IMR-90 (cell line): ENCODE measurements at regions not wholly inside any gene's neighbourhood (a gene's known extent, or its start where the extent isn't known, plus 50 kb on each side); places are given as distances from the start of the nearest gene placed in this dataset.

Source experiments
- ATAC-seq: fragments of 200-7000 bp; cut with Tn5 transposase; 2 replicates; pipeline ENCODE4 v1.9.1; 2020; ENCODE audit warnings: low read depth, mild to moderate bottlenecking, moderate library complexity
- BruUV-seq: library from RNA; stranded (reverse); fragments of 400-500 nt; replicated peaks from 2 replicates; lab custom pipeline; 2021; lab: Mats Ljungman, UMichigan
- CTCF ChIA-PET: fragments of 300-600 bp; formaldehyde crosslinking; extraction: SDS; loops from one replicate; lab custom pipeline; 2021; ENCODE audit warnings: antibody characterized with exemption; lab: Yijun Ruan, JAX
- POLR2A ChIA-PET: fragments of 300-600 bp; sonication (Branson Sonifier 250); formaldehyde crosslinking; loops from one replicate; lab custom pipeline; 2022; ENCODE audit warnings: antibody characterized with exemption; ENCODE audit not compliant: unreplicated experiment; lab: Charles Lee
- DNase-seq: peaks from one replicate; pipeline ENCODE4 v3.0.0; 2013
- H2AFZ ChIP-seq: replicated peaks from 2 replicates; pipeline ENCODE3; 2013; ENCODE audit warnings: low read length, mild to moderate bottlenecking; ENCODE audit not compliant: poor library complexity
- H2AK5ac ChIP-seq: 2 replicates; pipeline ENCODE4 v1.6.1; 2013; ENCODE audit warnings: low read depth, low read length, inconsistent platforms
- H2AK9ac ChIP-seq: replicated peaks from 2 replicates; pipeline ENCODE3; 2013; ENCODE audit warnings: mild to moderate bottlenecking, low read depth, low read length, moderate library complexity; ENCODE audit not compliant: poor library complexity
- H2BK120ac ChIP-seq: 2 replicates; pipeline ENCODE4 v1.6.1; 2013; ENCODE audit warnings: low read depth, low read length, inconsistent platforms
- H2BK15ac ChIP-seq: 3 replicates; pipeline ENCODE4 v1.6.1; 2013; ENCODE audit warnings: low read depth, low read length, inconsistent platforms
- H2BK20ac ChIP-seq: 2 replicates; pipeline ENCODE4 v1.6.1; 2013; ENCODE audit warnings: low read depth, mild to moderate bottlenecking, inconsistent platforms, low read length, moderate library complexity
- H2BK5ac ChIP-seq: 2 replicates; pipeline ENCODE4 v1.6.1; 2013; ENCODE audit warnings: mild to moderate bottlenecking, low read depth, low read length, inconsistent platforms; ENCODE audit not compliant: poor library complexity, severe bottlenecking
- H3K14ac ChIP-seq: replicated peaks from 2 replicates; pipeline ENCODE4 v1.6.1; 2013; ENCODE audit warnings: low read depth, low read length, inconsistent platforms
- H3K18ac ChIP-seq: 2 replicates; pipeline ENCODE4 v1.6.1; 2013; ENCODE audit warnings: low read depth, low read length, control low read depth
- H3K23ac ChIP-seq: 2 replicates; pipeline ENCODE4 v1.6.1; 2013; ENCODE audit warnings: low read depth, low read length, inconsistent platforms
- H3K27ac ChIP-seq: 2 replicates; pipeline ENCODE4 v1.5.1; 2013; ENCODE audit warnings: mild to moderate bottlenecking, control low read depth, low read length; ENCODE audit not compliant: insufficient read depth
- H3K27me3 ChIP-seq: 2 replicates; pipeline ENCODE4 v1.6.1; 2013; ENCODE audit warnings: low read length; ENCODE audit not compliant: control insufficient read depth, insufficient read depth
- H3K36me3 ChIP-seq: 2 replicates; pipeline ENCODE4 v1.6.1; 2013; ENCODE audit warnings: low read length, mixed read lengths; ENCODE audit not compliant: control insufficient read depth, insufficient read depth
- H3K4ac ChIP-seq: 2 replicates; pipeline ENCODE4 v1.6.1; 2013; ENCODE audit warnings: low read depth, low read length, inconsistent platforms
- H3K4me1 ChIP-seq: 2 replicates; pipeline ENCODE4 v1.6.1; 2013; ENCODE audit warnings: low read length, mixed read lengths; ENCODE audit not compliant: control insufficient read depth, insufficient read depth
- H3K4me2 ChIP-seq: 2 replicates; pipeline ENCODE4 v1.6.1; 2013; ENCODE audit warnings: low read depth, mild to moderate bottlenecking, control low read depth, low read length, moderate library complexity
- H3K4me3 ChIP-seq: 2 replicates; pipeline ENCODE4 v1.5.1; 2013; ENCODE audit warnings: low read depth, mild to moderate bottlenecking, control low read depth, low read length, moderate library complexity; ENCODE audit not compliant: insufficient read depth
- H3K56ac ChIP-seq: 2 replicates; pipeline ENCODE4 v1.6.1; 2013; ENCODE audit warnings: low read length, inconsistent platforms; ENCODE audit not compliant: insufficient read depth; ENCODE audit errors: extremely low read depth
- H3K79me1 ChIP-seq, 2 experiments: 2 replicates each; pipeline ENCODE4 v1.6.1; 2013; ENCODE audit warnings: low read length in 2 of 2, inconsistent platforms in 1 of 2, low read depth in 1 of 2
- H3K9ac ChIP-seq: 2 replicates; pipeline ENCODE4 v1.6.1; 2013; ENCODE audit warnings: low read depth, low read length, control low read depth
- H3K9me1 ChIP-seq: 2 replicates; pipeline ENCODE4 v1.6.1; 2013; ENCODE audit warnings: low read length, inconsistent platforms; ENCODE audit not compliant: insufficient read depth
- H3K9me3 ChIP-seq: 2 replicates; pipeline ENCODE4 v1.6.1; 2013; ENCODE audit warnings: low read length; ENCODE audit not compliant: control insufficient read depth, insufficient read depth
- H4K20me1 ChIP-seq: 2 replicates; pipeline ENCODE4 v1.6.1; 2013; ENCODE audit warnings: low read length, inconsistent platforms; ENCODE audit not compliant: insufficient read depth
- H4K5ac ChIP-seq: 2 replicates; pipeline ENCODE4 v1.6.1; 2013; ENCODE audit warnings: mild to moderate bottlenecking, low read depth, low read length, control low read depth
- H4K8ac ChIP-seq, 2 experiments: 2 replicates each; pipeline ENCODE4 v1.6.1; 2013; ENCODE audit warnings: low read depth in 2 of 2, low read length in 2 of 2, control low read depth in 1 of 2, inconsistent platforms in 1 of 2
- H4K91ac ChIP-seq: 2 replicates; pipeline ENCODE4 v1.6.1; 2013; ENCODE audit warnings: low read depth, low read length, inconsistent platforms; ENCODE audit not compliant: insufficient read depth
- BHLHE40 ChIP-seq: fragments of 150-350 bp; IDR thresholded peaks from 2 replicates; pipeline ENCODE4 v1.6.1; 2016; ENCODE audit warnings: mild to moderate bottlenecking, low read depth, low read length
- CEBPB ChIP-seq: IDR thresholded peaks from 2 replicates; pipeline ENCODE4 v1.6.1; 2012; ENCODE audit warnings: low read depth, low read length, improper control_type of control experiment
- CHD1 ChIP-seq: IDR thresholded peaks from 2 replicates; pipeline ENCODE4 v1.6.1; 2012; ENCODE audit warnings: low read depth, low read length, improper control_type of control experiment
- MAFK ChIP-seq: IDR thresholded peaks from 2 replicates; pipeline ENCODE4 v1.6.1; 2012; ENCODE audit warnings: low read depth, low read length, improper control_type of control experiment
- MAZ ChIP-seq: IDR thresholded peaks from 2 replicates; pipeline ENCODE4 v1.6.1; 2012; ENCODE audit warnings: low read depth, mild to moderate bottlenecking, low read length, improper control_type of control experiment, moderate library complexity, borderline replicate concordance
- MXI1 ChIP-seq: IDR thresholded peaks from 2 replicates; pipeline ENCODE4 v1.6.1; 2012; ENCODE audit warnings: low read depth, mild to moderate bottlenecking, low read length, moderate library complexity, borderline replicate concordance
- NFE2L2 ChIP-seq: fragments of 150-350 bp; IDR thresholded peaks from 2 replicates; pipeline ENCODE4 v1.6.1; 2016; ENCODE audit warnings: low read depth, mild to moderate bottlenecking, low read length
- RAD21 ChIP-seq: IDR thresholded peaks from 2 replicates; pipeline ENCODE4 v1.6.1; 2012; ENCODE audit warnings: low read length, improper control_type of control experiment
- RFX5 ChIP-seq: IDR thresholded peaks from 2 replicates; pipeline ENCODE4 v1.8.0; 2012; ENCODE audit warnings: low read depth, mild to moderate bottlenecking, low read length, moderate library complexity
- SMC3 ChIP-seq: fragments of 150-350 bp; IDR thresholded peaks from 2 replicates; pipeline ENCODE4 v1.6.1; 2016; ENCODE audit warnings: low read depth, mild to moderate bottlenecking, antibody characterized with exemption, low read length, moderate library complexity
- WGBS, 2 experiments: methylation state at CpG; one replicate each; pipeline versions ENCODE4 v1.1.5 to v1.1.7; 2013; ENCODE audit warnings: missing lambda C conversion rate in 2 of 2; ENCODE audit not compliant: insufficient read length in 1 of 2; ENCODE audit errors: extremely low coverage in 2 of 2; 5-methylcytosine and 5-hydroxymethylcytosine counted together
- dilution Hi-C: fragments of 300-500 bp; cut with HindIII; formaldehyde crosslinking; loops from one replicate; pipeline ENCODE4 v1.14.3; 2018; ENCODE audit warnings: low sequenced_read_pairs; ENCODE audit not compliant: unreplicated experiment
- in situ Hi-C: fragments of 300-500 bp; cut with MboI; formaldehyde crosslinking; loops from 3 replicates; pipeline ENCODE4 v1.14.3; 2019; ENCODE audit warnings: low sequenced_read_pairs, inconsistent platforms, mixed read lengths
- intact Hi-C: fragments of 100-400 bp; cut with micrococcal nuclease; formaldehyde crosslinking; loops from 2 replicates; pipeline ENCODE4 v1.10.0; 2022
- TF ChIP-seq, protein P1 (sequence below): conservative IDR thresholded peaks from 2 replicates; pipeline ENCODE4 v1.5.1; 2012; ENCODE audit warnings: mild to moderate bottlenecking, low read depth, low read length, improper control_type of control experiment

DNA sequence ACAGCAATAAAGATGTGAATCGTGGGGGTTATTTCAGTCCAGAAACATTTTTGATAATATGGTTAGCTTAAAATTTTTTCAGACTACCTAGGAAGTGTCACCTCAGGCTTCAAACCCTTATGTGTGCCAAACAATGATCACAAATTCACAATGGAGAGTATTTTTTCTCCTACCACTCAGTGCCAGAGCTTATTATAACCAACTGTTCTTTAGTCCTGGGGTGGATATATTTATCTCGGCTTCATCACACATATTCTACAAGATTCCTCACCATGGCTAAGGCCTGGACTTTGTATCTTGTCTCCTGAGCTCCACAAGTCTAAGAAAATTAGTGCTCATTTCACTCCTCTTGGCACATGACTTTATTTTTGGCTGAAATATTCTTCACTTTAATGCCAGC, 629.1 kb downstream of the RWDD3 start:
- in situ Hi-C loops, result no loop called here
- Histone ChIP-seq H3K4me2 (no peak overlapping the region), H3K23ac (no peak overlapping the region), H3K36me3 (no peaks in the 10 kb centered on the region), H3K4me1 (no peaks in the 10 kb centered on the region), H2AFZ (no peak overlapping the region), H3K14ac (no peak overlapping the region), H3K79me1 (no peaks in the 10 kb centered on the region), H3K9me3 (no peaks in the 10 kb centered on the region), H2AK9ac (no peak overlapping the region), H4K8ac (no peak overlapping the region), H3K4ac (no peak overlapping the region), H2BK5ac (no peak overlapping the region), H3K4me3 (no peak overlapping the region), H2AK5ac (no peak overlapping the region), H3K27ac (no peak overlapping the region), H3K9me1 (no peaks in the 10 kb centered on the region), H4K5ac (no peak overlapping the region), H2BK20ac (no peak overlapping the region), H2BK120ac (no peak overlapping the region), H3K27me3 (no peaks in the 10 kb centered on the region), H2BK15ac (no peak overlapping the region), H4K91ac (no peak overlapping the region), H3K18ac (no peak overlapping the region), H3K56ac (no peak overlapping the region), H3K9ac (no peak overlapping the region), H4K20me1 (no peaks in the 10 kb centered on the region)
- no TSS peak for BruUV-seq
- no CpG with 5 or more reads among the region's 2 CpGs for WGBS, 2 experiments
- ATAC-seq (no peak), DNase-seq (no peak)
- TF ChIP-seq MAZ (no peak), CHD1 (no peak), RAD21 (no peak), MAFK (no peak), SMC3 (no peak), BHLHE40 (no peak), CEBPB (no peak), MXI1 (no peak), RFX5 (no peak), NFE2L2 (no peak)
- TF ChIP-seq, protein P1, sequence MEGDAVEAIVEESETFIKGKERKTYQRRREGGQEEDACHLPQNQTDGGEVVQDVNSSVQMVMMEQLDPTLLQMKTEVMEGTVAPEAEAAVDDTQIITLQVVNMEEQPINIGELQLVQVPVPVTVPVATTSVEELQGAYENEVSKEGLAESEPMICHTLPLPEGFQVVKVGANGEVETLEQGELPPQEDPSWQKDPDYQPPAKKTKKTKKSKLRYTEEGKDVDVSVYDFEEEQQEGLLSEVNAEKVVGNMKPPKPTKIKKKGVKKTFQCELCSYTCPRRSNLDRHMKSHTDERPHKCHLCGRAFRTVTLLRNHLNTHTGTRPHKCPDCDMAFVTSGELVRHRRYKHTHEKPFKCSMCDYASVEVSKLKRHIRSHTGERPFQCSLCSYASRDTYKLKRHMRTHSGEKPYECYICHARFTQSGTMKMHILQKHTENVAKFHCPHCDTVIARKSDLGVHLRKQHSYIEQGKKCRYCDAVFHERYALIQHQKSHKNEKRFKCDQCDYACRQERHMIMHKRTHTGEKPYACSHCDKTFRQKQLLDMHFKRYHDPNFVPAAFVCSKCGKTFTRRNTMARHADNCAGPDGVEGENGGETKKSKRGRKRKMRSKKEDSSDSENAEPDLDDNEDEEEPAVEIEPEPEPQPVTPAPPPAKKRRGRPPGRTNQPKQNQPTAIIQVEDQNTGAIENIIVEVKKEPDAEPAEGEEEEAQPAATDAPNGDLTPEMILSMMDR, result no peak
- ChIA-PET POLR2A (no interaction called here), CTCF (interaction anchor here (0.5 kb wide), 1 partner anchor 514 kb away, joined by 3 read pairs; no protein-coding TSS in a partner anchor)
- dilution Hi-C loops, result no loop called here
- intact Hi-C loops, result no loop called here
